ENCODE measurements at regions not wholly inside any gene's neighbourhood (a gene's known extent, or its start where the extent isn't known, plus 50 kb on each side); places are given as distances from the start of the nearest gene placed in this dataset.

DNA sequence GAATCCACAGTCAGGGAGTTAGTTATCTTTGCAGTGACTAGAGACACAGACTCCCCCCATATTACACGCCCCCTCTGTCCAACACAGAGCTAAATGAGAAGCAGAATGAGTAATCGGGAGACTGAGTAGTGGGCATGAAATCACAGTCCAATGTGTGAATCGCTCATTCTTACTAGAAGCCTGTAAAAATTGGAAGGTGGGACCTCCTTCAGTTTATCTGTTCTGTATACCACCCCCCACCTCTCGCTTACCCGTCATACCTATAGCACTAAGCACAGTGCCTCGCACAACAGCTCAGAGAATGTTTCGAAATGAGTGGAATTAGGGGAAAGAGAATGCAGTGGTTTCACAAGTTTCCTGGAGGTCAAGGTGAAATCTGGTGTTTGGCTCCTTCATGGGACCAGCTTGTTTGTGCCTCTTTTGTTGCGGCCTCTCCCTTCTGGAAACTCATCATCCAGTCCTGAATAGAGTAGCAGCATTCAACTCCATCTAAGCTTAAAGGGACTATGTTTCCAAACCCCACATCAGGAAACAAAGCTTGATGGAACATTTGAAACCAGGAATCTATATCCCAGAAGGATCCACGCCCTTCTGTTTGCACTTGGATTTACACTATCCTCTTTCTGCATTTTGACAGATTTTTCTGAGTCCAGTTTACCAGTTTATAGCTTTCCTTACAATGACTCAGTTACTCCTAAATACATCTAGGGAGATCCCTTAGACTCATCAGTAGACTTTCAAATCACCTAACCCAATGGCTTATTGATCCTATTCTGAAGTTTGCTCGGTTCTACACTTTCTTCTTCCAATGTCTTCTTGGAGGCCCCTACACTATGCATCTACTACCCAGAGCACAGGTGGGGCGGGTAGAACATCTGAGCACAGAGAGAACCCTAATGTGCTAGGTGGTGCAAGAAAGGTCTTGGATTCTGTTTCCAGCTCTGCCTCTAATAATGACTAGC, 59.2 kb upstream of the PIM1 start:
- peaks cover 4% of the 10 kb centered on the region for H3K36me3 Mint-ChIP-seq (ENCODE audit: insufficient read depth)
- no peak for DNase-seq
- H3K4me1 Mint-ChIP-seq (ENCODE audit: low read depth in 2 of 2), result no peaks in the 10 kb centered on the region
- H3K27ac Mint-ChIP-seq, result no peak overlapping the region
- H3K4me3 Mint-ChIP-seq, result no peak overlapping the region
- ATAC-seq (replicated peaks), result no peak
- no peaks in the 10 kb centered on the region for H3K9me3 Mint-ChIP-seq
- no peaks in the 10 kb centered on the region for H3K27me3 Mint-ChIP-seq

GRCh38 chr6:37113976-37114375, 56.0 kb upstream of the PIM1 start:
- DNase-seq, result no peak
- no peaks in the 10 kb centered on the region for H3K4me1 Mint-ChIP-seq (ENCODE audit: low read depth in 2 of 2)
- no peak overlapping the region for H3K4me3 Mint-ChIP-seq
- H3K9me3 Mint-ChIP-seq, result no peaks in the 10 kb centered on the region
- ATAC-seq (replicated peaks), result no peak
- no peaks in the 10 kb centered on the region for H3K27me3 Mint-ChIP-seq
- H3K27ac Mint-ChIP-seq, result no peak overlapping the region
- peaks cover 3% of the 10 kb centered on the region for H3K36me3 Mint-ChIP-seq (ENCODE audit: insufficient read depth)

GRCh38 chr6:37114612-37115011, 55.3 kb upstream of the PIM1 start:
- DNase-seq, result no peak
- ATAC-seq (replicated peaks), result no peak
- H3K27ac Mint-ChIP-seq, result no peak overlapping the region
- peaks cover 3% of the 10 kb centered on the region for H3K36me3 Mint-ChIP-seq (ENCODE audit: insufficient read depth)
- no peaks in the 10 kb centered on the region for H3K27me3 Mint-ChIP-seq
- H3K4me3 Mint-ChIP-seq, result no peak overlapping the region
- no peaks in the 10 kb centered on the region for H3K4me1 Mint-ChIP-seq (ENCODE audit: low read depth in 2 of 2)
- H3K9me3 Mint-ChIP-seq, result no peaks in the 10 kb centered on the region

- ATAC-seq (replicated peaks), result no peak
- DNase-seq, result no peak
- Mint-ChIP-seq H3K4me1 (ENCODE audit: low read depth in 2 of 2) (no peaks in the 10 kb centered on the region), H3K27ac (no peak overlapping the region), H3K9me3 (no peaks in the 10 kb centered on the region), H3K36me3 (ENCODE audit: insufficient read depth) (peaks cover 3% of the 10 kb centered on the region), H3K27me3 (no peaks in the 10 kb centered on the region), H3K4me3 (no peak overlapping the region)
These were observed 54.6 kb upstream of the PIM1 start for GRCh38 chr6:37115236-37115895.

- H3K9me3 Mint-ChIP-seq, result no peaks in the 10 kb centered on the region
- DNase-seq, result no peak
- H3K36me3 Mint-ChIP-seq (ENCODE audit: insufficient read depth), result peaks cover 3% of the 10 kb centered on the region
- no peak for ATAC-seq (replicated peaks)
- no peaks in the 10 kb centered on the region for H3K4me1 Mint-ChIP-seq (ENCODE audit: low read depth in 2 of 2)
- no peak overlapping the region for H3K4me3 Mint-ChIP-seq
- no peak overlapping the region for H3K27ac Mint-ChIP-seq
- H3K27me3 Mint-ChIP-seq, result no peaks in the 10 kb centered on the region
These were observed 53.6 kb upstream of the PIM1 start for GRCh38 chr6:37116326-37116725.

GRCh38 chr6:37119387-37119886, 50.5 kb upstream of the PIM1 start:
- ATAC-seq (replicated peaks), result no peak
- no peaks in the 10 kb centered on the region for H3K9me3 Mint-ChIP-seq

More at GRCh38 chr6:37119387-37119886, 50.5 kb upstream of the PIM1 start:
- Mint-ChIP-seq H3K4me3 (no peak overlapping the region), H3K27me3 (no peaks in the 10 kb centered on the region), H3K4me1 (ENCODE audit: low read depth in 2 of 2) (no peaks in the 10 kb centered on the region), H3K36me3 (ENCODE audit: insufficient read depth) (peaks cover 10% of the 10 kb centered on the region), H3K27ac (no peak overlapping the region)
- DNase-seq, result no peak

Measured in effector memory CD8-positive, alpha-beta T cell (primary cell).